ENCODE measurements at regions not wholly inside any gene's neighbourhood (a gene's known extent, or its start where the extent isn't known, plus 50 kb on each side); places are given as distances from the start of the nearest gene placed in this dataset.
"Not testable (repeated sequence)": the region's sequence is repeated elsewhere in the genome, so short reads cannot be mapped to it uniquely, and the experiment has no call there.

DNA sequence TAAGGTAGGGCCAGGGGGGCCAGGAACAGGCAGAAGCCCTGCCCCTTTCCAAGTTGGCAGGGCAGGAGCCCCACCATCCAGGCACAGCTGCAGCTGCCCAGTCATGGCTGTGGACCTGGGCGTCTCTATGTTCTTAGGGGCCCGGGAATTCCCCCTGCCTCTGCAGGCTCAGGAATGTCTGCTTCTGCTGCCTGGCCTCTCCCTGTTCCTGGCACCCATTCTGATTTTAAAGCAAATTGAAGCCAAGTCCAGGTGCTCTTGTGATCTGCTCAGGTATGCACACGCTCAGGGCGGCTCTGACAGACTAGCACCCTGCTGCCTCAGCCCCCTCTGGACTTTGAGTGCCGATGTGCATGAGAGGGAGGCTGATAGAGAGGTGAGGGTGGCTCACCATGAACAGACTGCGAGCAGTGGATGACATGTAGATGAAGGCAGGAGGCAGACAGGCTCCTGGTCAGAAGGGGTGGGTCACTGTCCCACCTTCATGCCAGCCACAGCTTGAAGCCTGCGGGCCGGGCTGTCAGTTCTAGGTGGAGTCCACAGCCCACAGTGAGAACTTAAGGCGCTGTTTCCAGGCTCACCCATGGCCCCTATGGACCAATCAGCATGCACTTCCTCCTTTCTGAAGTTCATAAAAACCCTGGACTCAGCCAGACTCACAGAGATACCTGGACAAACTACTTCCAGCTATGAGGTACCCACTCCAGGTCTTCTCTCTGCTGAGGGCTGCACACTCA, 747.8 kb upstream of the GBE1 start:
- DNase-seq (ENCODE audit: low read depth), result no peak

DNA sequence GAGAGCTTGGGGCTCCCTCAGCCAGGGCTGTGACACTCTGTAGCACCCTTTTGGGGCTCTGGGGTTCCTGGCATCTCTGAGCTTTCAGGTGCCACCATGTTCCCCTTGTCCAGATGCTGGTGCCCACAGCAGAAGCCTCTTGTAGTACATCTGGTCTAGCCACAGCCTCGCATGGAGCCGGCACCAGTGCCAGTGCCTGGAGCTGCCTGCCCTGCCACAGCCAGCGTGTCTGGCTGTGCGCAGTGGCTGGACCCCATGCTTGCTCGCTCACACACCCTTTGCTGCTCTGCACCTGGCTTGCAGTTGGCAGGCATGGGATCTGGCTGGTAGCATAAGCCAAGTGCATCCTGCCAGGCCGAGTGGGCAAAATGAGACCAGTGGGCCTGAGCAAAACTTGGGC, 744.8 kb upstream of the GBE1 start:
- DNase-seq (ENCODE audit: low read depth), result no peak

DNA sequence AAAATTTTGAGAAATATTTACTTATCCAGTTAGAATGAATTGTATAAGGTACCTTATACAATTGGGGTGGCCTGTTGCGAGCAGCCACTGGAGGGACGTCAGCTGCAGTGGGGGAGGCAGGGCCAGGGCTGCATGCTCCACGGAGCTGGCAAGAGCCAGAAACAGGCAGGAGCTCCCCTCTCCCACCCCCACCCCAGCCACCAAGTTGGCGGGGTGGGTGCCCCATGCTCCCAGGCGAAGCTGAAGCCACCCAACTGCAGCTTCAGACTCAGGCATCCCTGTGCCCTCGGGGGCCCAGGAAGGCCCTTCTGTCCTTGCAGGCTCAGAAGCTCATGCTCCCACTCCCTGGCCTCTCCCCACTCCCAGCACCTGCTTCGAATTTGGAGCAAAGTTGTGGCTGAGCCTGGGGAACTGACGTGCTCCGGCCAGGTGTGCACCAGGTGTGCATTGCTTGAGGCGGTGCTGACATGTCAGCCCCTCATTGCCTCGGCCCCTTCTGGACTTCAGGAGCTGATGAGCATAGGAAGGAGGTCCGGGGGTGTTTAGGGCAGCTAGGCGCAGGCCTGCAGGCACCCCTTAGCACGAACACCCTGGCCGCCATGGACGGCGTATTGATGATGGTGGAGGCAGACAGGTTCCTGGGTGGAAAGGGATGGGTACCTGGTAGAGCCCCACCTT, 743.8 kb upstream of the GBE1 start:
- no peak for DNase-seq (ENCODE audit: low read depth)

DNA sequence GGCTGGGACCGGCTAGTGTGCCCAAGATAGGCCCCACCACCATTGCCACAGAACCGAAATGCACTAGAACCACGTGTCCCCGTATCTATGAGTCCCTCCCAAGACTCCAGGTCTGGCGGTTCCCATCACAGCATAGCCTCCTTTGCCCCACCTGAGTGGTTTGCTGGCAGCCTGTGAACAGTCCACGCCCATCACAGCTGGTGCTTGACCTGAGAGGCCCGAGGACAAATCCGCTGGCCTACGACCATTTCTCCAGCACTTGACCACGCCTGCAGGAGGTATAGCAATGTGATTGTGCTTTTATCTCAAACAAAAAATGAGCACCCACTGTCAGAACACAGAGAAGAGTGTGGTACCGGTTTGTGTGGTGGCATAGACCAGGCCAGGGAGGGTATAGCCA, 736.7 kb upstream of the GBE1 start:
- DNase-seq (ENCODE audit: low read depth), result no peak

DNA sequence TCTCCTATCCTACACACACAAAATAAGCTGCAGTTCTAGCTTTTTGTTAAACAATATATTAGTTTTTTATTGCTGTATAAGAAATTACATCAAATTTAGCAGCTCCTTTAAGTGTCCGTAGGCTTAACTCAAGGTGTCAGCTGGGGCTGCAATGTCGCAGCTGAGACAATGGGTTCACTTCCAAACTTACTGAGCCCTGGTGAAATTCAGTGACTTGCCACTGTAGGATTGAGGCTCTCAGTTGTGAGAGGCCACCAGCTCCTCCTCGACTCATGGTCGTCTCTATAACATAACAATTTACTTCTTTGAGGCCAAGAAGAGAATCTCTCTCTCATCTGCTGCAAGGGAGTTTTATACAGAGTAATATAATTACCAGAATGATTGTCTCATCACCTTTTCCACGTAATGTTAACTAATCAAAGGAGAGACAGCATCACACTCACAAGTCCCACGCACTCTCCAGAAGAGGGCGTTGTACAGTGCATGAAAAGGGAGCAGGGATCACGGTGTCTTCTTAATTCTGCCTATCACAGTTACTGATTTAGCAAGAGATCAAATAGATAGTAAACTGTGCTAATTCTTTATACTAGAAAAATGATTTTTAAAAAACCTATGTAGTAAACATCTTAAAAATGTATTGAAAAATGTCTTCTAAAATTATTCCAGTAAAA, 735.6 kb upstream of the GBE1 start:
- DNase-seq (ENCODE audit: low read depth), result no peak

DNA sequence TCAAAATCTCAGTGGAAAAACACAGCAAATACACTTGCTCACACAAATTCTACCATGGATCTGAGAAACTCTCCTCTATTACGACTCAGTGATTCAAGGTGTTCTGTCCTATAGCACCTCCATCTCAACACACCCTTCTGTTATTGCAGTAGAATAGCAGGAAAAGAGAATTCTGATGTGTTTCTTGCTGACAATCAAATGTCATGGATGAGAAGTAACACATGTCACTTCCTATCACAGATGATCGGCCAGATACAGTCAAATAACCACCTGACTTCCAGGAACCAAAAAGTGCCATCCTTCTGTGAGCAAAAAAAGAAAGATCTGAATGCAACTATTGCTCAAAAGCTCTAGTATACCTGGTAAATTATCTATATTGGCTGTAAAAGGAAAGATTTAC, 734.2 kb upstream of the GBE1 start:
- no peak for DNase-seq (ENCODE audit: low read depth)

DNA sequence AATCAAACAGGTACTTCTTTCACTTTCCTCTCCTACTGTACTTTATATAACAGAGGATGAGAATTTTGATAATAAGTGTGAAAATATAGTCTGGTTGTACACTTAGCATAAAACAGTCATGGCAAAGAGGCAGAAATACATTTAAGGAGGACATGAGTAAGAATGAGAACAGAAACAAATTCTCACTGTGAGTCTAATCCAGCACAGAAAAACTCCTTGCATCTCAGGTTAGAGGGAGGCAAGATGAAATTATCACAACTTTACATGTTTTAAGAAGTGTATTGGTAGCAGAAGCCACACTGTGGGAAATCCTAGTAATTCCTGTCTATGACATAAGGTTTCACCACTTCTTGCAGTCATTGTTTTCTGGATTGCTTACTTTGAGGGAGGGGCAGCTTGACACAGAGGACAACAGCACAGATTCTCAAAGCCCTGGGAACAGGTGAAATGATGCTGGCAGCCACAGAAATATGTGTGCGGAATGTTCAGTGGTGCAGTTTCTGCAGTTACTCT, 733.6 kb upstream of the GBE1 start:
- no peak for DNase-seq (ENCODE audit: low read depth)

DNA sequence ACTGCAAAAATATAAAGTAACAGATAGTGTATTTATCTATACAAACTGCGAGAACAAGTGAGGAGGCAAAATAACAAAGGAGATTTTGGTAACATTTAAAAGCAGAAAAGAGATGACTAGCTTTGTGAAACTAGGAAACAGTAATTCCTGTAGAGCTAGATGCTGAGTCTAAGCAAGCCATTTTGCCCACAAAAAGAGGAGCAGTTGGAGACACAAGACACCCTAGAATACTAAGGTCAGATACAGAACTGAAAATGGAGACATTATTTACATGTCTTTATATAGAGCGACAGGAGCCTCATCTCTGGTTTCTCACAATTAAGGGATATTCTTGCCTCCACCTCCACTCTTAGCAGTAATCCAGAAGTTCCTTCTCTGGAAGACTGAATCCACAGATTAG, 732.4 kb upstream of the GBE1 start:
- no peak for DNase-seq (ENCODE audit: low read depth)

DNA sequence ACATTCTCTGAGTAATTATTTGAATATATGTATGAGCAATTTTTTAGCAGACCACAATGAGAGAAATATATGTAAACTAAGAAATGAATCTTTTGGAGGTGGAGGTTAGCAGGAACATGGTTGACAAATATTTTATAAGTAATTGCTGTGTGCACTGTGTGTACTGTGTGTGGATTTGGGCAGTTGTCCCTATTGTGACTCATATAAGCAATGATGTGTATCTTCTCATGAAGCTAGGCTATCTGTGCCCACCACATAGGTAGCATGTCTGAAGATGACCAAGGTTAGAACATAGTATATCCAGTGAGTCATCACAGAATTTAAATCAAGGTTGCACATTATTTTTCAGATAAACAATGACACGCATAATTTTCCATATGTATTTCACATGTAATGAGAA, 713.9 kb upstream of the GBE1 start:
- peak; percentile 3 for DNase-seq (ENCODE audit: low read depth)

DNA sequence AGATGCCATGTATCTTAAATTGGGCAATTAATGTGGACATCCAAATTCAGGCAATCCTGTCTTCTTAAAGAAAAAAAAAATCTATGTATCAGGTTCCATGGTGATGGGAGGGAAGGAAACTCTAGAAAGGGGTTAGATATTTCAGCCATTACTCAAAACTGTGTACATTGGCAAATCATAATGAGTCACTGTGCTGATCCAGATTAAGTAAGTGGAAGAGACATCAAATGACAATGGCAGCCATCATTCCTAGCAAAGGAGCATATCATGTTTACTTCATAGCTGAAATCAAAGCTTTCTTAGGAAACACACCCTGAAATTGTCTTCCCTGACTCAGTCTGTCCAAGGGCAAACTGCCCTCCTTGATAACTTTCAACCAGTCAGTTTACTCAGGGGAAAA, 713.3 kb upstream of the GBE1 start:
- peak; percentile 84 for DNase-seq (ENCODE audit: low read depth)

DNA sequence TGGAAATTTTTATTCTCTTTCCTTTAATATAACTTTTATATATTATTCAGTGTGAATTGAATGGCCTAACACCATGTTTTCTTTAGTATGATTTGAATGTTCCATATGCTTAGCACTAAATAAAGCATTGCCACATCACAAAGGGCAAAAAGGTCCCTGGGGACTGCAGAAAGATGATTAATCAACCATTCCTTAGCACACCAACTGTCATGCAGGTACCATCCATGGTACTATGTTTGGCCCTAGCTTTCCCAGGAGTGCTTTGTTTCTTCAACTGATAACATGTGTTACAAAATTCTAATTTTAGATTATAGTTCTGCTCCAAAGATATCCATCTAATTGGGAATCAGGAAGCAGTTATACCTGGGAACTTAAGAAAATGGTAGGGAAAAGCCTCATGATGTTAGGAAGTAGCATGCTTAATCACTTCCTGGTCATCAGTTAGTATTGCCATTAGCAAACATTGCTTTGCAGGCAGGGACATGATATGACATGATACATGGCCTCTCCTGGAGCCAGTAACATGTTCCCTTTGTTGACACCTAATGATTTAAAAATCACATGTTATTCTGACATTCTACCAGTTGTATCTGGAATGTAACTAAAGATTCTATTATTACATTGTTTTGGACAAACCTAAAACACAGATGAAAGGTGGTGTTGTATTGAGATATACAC, 712.6 kb upstream of the GBE1 start:
- no peak for DNase-seq (ENCODE audit: low read depth)

DNA sequence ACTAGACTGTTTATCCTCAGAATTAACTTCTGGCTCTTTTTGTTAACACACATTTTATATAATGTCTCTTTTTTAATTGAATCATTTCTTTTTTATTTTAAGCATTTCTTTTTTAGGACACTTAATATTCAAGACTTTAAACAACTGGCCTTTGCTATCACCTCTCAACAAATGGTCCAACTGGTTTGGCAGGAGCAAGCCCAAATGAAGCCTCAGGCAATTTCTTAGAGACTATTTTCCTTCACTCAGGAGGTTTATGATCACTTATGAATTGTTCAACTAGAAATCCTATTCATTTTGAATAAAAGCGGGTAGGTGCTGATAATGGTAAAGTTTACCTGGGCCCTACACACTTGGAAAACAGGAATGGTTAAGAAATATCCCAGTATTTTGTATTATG, 705.6 kb upstream of the GBE1 start:
- DNase-seq (ENCODE audit: low read depth), result no peak

DNA sequence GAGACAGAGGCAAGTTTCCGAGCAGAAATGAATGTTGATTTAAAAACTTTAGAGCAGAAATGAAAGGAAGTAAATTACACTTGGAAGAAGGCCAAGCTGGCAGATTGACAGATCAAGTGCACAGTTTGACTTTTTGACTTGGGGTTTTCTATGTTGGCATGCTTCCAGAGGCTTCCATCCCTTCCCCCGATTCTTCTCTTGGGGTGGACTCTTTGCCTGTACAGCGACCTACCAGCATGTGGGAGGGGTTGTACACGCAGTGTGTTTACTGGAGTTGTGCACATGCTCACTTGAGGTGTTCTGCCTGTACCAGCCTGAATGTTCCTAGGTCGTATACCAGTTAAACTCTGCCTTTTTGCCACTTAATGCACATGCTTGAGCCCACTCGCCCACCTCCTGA, 701.5 kb upstream of the GBE1 start:
- DNase-seq (ENCODE audit: low read depth), result no peak

DNA sequence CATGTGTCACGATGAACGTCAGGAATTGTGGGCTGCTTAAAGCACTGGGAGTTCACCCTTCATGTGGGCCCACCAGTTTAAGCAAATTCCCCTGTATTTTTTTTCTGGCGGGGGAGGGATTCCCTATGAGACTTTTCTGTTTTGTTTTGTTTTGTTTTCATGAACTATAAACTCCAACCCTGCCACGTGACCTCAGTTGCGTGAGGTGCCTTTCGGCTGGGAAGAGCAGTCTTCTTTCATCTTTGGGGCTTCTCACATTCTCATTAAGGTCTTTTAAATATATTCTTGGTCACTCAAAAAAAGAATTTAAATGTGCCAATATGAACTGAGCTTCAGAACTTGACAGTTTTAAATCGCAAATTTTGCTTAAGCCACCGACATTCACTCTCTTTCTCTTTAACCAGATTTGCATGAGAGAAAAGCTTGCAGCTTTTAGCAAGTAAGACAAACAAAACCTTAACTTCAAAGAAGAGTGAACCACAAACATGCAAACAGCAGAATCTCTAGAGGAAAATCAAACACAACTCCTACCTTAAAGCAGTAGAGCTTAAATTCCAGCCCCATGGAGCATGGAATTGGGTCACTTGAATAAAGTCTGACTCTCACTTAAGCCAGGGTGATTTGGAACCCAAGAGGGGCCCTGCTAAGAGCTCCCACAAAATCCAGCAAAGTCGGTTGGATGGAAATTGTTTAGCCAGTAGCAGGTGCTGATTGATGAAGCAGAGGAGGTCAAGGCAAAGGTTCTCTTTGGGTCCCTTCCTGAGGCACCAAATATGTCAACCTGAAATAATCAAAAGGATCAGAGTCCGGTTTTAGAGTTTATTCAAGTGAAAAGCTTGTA, 699.8 kb upstream of the GBE1 start:
- no peak for DNase-seq (ENCODE audit: low read depth)

DNA sequence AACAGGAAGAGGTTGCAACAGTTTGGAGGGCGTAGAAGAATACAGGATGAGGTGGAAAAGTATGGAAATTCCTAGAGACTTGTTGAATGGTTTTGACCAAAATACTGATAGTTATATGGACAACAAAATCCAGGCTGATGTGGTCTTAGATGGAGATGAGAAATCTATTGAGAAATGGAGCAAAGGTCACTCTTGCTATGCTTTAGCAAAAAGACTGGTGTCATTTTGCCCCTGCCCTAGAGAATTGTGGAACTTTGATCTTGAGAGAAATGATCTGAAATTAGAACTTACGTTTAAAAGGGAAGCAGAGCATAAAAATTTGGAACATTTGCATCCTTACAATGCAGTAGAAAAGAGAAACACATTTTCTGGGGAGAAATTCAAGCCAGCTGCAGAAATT, 686.9 kb upstream of the GBE1 start:
- DNase-seq (ENCODE audit: low read depth), result no peak

DNA sequence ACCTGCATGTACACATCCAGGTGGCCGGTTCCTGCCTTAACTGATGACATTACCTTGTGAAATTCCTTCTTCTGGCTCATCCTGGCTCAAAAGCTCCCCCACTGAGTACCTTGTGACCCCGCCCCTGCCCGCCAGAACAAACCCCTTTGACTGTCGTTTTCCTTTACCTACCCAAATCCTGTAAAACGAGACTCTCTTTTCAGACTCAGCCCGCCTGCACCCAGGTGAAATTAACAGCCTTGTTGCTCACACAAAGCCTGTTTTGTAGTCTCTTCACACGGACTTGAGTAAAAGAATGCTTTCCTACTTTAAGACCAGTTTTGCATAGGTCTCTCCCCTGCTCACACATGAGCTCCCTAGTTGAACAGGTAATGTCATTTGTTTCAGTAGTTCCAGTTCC, 667.4 kb upstream of the GBE1 start:
- not testable (repeated sequence) for DNase-seq (ENCODE audit: low read depth)

DNA sequence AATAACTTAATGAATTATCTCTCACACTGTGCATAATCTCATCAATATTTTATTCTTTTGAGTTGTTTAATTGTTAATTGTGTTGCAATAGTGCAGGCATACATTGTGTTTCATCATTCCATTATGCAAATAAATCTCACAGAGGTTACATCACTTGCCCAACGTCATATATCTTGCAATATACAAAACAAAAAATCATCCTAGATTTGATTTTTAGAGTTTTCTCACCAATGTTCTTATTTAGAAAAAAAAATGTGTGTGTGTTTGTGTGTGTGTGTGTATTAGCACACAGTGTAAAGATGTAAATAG, 662.5 kb upstream of the GBE1 start:
- DNase-seq (ENCODE audit: low read depth), result no peak

DNA sequence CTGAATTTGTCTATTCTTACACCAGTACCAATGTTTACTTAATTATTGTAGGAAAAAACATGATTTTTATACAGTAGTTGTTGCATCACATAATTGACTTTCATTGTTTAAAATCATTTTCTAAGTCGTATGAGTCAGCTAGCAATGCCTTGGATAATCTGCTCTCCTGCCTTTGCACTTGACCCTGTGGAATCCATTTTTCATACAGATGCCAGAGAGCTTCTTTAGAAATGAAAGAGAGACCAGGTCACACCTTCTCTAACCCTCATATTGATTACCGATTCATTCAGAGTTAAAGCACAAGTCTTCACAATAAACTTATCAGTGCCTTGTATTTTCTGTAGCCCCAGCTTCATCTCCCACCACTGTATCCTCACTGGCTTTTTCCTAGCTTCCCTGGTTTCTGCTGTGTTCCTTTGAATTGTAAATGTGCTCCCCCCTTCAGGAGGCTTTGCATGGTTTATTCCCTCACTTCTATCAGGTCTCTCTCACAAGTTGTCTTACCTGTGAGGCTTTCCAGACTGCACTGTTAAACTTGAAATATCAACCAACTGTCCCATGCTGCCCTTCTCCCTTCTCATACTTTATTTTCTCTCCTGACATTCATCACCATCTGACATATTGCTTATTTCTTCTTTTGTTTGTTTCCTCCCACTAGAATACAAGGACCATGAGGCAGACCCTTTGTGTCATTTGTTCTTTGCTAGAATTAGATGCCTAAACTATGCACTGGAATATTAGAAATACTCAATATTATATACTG, 662.0 kb upstream of the GBE1 start:
- no peak for DNase-seq (ENCODE audit: low read depth)

DNA sequence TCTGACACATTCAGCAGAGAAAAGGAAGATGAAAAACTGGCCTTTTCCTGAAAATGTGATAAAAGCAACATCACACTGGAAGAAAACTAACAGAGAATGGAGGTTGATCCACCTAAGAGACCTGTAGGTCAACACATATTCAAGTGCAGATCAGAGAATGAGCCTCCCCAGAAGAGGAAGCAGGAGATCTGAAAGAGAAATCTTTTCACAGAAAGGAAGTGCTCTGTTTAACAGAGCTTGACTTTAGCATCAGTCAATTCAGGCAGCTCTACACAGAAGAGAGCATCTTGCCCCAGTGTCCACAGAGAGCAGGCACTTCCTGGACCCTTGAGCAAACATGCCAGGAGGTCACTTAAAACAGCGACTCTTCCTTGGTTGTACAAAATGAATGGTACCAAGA, 655.4 kb upstream of the GBE1 start:
- no peak for DNase-seq (ENCODE audit: low read depth)

DNA sequence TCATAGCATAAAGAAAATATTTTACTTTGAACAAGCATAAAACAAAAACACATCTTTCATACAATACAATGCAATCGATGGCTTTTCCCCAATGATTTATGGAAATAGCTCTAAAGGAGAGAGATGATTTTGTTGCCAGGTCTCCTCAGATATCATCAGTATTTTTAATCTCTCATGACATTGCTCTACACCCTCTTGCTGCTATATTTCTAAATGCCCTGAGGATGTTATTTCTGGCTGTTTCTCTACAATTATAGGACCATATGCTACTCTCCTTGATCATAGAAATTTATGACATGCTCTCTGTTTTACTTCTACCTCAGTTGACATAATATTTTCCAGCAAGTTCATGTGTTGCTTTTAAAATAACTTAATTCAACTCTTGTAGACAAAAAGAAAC, 654.9 kb upstream of the GBE1 start:
- DNase-seq (ENCODE audit: low read depth), result no peak

DNA sequence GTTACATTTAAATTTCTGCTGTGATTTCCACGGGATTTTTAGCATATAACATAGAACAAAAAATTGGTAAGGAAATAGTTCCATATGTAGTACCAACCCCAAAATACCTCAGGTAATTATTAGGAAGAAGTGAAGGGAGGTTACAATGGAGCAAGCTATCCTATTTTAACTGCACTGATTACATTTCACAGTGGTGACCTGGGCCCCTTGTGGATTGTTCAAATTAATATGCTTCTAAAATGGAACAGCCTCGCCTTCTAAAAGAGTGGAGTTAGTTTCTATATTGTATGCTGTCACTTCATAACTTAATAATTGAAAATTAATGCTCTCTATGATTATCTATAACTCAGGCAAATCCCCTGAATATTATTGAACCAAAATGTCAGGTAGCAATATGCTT, 651.7 kb upstream of the GBE1 start:
- no peak for DNase-seq (ENCODE audit: low read depth)

Data from fibroblast of gingiva (primary cell).